ENCODE measurements at regions not wholly inside any gene's neighbourhood (a gene's known extent, or its start where the extent isn't known, plus 50 kb on each side); places are given as distances from the start of the nearest gene placed in this dataset.

DNA sequence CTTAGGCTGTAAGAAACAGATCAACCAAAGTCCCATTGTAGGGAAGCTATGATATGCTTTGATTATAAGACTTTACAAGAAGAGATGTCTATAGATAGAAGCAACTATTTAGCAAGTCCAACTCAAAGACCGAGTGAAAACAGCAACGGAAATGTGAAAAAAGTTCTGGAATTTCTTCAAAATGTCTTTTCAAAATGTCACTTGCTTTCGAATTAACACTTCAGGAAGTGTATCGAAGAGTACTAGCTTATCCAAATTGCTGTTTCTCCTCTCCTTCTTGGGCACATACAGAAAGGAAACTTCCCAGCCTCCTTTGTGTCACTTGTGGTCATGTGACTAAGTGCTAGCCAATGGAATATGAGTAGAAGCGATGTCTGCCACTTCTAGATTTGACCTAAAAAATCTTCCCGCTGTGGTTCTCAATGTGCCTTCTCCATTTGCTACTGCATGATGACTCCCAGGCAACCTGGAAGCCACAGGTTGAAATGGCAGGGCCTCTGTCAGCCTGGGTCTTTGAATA lies 89.9 kb downstream of the TSEN15 start:
- no peak for DNase-seq

DNA sequence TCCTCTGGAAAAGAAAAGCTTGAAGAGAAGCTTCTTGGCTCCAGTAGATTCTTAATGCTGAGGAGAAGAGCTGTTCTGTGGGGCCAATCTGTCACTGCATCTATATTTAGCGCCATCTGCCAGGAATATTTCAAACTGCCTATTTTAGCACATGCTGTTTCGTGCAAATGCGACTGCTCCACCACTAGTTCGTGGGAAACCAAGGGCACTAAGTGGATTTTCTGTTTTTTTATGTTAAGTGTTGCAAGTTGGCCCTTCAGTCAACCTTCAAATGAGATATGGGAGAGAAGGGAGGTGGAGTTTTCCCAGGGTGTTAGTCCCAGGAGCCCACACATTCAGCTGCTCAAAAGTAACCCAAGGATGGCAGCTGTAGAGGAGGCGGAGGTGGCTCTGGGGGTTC lies 91.9 kb downstream of the TSEN15 start:
- no peak for DNase-seq

DNA sequence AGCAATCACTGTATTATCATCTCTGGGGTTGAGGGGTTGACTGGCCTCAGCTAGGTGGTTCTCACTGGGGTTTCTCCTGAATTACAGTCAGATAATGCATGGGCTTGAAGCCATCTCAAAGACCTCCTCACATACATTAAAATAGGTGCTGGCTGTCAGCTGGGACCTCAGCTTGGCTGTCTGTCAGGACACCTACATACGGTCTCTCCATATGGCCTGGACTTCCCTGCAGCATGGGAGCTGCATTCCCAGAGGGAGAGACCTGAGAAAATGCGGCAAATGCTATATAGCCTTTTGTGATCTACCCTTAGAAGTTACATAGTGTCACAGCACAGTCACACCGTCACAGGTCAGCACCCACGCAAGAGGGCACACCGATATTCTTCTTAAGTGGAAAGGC lies 93.6 kb downstream of the TSEN15 start:
- DNase-seq = no peak

DNA sequence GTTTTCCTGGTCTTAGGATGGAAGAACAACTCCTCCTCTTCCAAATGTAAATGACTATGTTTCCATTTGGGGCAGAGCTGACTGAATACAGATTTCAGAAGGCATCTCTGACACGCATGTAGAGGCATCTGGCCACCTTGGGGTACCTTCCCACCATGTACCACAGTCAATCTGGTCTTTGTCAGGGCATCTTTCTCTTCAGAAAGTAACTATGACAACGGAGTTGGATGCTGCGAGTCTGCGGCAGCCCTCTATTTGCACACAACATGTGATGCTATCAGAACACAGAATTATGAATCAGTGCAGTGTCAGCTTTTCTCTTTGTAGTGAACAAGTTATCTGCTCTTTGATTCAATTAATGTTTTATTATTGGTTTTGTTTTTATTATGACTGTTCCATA lies 94.7 kb downstream of the TSEN15 start:
- DNase-seq = no peak

DNA sequence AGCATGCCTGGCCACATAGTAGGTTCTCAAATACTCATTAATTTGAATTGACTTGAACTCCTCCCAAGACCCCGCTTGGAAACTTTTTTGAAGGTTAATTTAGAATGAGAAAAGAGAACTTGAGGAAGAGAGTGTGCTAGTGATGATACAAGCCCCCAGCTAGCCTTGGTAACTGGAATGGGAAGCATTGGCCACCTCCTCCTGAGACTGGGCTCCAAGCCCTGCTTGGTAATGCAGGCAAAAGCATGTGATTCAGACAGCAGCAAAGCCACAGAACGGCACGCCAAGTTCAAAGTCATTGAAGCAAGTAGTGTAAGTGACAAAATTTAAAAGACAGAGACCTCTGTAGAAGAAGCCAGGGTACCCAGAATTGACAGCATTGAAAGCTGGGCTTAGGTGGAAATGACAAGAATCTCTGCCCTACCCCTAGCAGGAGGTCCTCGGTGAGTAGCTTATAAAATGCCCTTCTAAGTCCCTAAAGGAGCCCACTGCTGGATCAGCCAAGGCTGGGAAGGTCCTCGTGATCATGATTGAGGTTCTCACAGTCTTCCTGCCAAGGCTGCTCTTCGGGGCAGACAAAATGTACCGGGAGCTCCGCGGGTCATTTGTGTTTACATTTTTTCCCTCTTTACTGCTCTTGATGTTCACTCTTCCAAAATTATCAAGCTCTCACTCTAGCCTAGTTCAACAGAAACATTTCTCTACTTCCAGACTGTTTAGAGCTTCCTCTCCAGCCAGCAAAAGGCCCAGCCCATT lies 99.4 kb downstream of the TSEN15 start:
- no peak for DNase-seq

DNA sequence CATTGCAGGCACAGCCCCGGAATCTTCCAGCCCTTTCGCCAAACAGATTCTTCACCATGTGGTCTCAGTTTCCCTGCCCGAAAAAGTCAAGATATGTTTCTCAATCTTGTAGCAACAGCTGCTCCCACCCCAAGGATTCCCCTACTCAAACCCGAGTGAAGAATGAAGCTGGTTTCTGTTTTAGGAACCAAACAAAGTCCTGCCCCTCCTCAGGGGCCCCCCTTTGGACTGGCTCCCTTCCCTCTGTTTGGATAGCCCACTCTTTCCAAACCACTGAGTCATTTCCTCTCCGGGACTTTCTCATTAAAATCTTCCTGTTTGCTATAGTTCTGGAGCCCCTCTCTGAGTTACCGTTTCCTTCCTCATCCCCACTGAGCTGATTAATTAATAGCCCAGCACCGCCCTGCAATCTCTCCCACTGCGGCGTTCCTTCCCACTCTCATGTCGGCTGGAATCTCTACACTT lies 100.9 kb downstream of the TSEN15 start:
- DNase-seq = no peak

DNA sequence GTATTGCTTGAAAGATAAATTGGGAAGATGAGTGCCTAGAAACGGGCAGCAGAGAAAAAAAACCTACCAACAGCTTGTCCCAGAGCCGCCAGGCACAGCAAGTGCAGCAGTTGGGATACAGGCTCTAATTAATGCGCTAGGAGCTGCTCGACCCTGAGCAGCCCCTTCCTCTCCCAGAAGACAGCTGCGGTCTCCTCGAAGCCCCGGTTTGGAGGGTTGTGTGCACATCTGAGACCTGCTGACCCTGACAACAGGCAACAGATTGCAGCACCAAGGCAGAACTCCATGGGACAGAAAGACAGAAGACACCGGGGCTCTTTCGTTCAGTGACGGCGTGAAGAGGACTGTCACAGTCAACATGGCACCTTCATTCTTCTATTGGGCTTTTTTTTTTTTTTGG lies 101.4 kb downstream of the TSEN15 start:
- no peak for DNase-seq

DNA sequence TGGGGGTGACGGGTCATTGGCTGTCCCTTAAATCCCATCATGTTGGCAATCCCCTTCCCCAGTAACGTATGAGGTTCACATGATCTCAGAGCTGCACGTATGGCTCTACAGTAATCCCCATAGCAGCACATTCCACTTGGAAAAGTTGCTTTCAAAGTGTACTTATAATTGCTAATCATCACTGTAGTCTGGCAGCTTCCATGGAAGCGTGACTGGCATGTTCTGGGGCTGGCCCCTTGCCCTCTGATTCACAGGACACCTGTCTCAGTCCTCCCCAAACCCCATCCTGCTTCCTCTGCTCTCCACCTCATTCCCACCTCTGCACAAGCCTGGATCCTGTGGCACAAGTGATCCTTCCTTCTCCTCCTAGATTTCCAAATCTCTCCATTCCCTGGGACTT lies 102.2 kb downstream of the TSEN15 start:
- DNase-seq = no peak

DNA sequence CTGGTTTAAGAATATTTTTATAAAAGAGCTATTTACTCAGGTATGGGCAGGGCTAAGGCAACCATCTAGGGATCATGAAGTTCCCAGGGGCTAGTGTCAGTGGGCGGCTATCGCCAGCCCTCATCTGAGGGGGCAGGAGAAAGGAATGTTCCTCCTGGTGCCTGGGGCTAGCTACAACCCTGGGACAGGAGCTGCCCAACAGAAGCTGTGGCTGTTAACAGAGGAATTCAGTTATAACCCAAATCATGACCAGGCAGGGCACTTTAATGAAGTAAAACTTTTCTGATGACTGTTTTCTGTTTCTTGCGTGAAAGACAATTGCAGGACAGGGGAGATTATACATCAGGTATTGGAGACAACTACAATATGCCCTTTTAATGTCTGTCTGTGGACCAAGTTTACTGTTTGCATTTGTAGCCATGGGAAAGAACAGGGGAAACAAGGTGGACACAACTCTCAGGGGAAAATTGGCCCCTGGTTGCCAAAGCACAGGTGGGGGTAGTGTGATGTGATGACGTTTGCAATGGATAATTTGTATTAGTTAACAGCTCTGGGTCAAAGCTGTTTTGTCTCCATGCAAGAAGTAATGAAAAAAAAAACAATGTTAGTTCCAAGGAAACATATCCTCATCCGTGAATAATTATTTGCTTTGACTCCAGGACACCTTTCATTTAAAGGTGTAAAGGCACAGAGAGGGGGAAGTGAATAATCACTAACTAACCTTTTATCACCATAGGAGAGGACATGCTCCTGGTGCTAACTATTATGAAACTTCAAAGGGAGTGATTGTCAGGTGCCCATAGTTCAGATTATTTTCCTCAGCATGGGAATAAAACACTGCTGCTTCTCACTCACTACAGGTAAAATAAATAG lies 105.2 kb downstream of the TSEN15 start:
- no peak for DNase-seq

DNA sequence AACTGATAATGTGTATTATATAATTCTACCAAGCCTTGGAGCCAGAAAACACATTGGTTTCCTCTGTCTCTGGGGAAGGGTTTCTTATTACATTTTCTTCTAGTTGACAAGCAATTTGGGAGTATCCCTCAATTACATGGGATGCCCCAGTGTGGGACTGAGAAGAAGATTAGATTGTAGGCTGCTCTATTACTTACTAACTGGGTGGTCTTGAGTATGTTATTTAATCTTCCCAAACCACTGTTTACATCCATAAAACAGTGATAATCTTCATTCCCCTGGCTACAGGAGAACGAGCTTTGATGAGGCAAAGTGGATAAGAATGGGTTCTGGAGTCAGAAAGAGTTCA lies 105.8 kb downstream of the TSEN15 start:
- DNase-seq = no peak

DNA sequence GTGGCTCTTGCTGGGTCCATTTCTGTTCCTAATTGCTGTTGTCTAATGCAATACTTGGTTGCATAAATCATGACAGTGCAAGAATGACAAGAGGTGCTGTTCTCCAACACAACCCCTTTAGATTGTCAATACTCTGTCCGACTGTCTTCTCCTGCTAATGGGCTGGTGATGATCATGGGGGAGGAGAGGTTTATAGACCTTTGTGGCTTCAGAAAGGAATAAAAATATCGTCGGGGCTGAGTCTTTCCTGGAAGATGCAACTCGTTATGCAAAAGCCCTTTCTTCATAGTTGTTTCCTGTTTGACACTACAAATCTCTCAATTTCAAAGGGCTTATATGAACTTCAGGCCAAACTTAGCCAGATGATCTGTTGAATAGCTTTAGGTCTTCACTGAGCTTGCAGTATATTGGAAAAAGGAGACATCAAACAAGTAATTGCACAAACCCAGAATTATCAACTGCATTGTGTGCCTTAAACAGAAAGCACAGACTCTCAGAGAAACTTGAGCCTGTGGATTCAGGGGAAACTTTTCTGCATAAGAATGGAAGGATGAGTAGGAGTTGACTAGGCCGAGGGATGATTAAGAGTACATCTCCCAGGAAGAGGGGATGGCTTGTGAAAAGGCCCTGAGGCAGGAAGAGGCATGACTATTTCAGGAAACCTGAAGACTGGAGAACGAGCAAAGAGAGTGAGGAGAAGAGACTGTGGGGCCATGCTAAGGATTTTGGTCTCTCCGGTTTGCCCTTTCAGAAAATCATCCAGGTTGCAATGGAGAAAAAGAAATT lies 107.6 kb downstream of the TSEN15 start:
- DNase-seq = no peak

DNA sequence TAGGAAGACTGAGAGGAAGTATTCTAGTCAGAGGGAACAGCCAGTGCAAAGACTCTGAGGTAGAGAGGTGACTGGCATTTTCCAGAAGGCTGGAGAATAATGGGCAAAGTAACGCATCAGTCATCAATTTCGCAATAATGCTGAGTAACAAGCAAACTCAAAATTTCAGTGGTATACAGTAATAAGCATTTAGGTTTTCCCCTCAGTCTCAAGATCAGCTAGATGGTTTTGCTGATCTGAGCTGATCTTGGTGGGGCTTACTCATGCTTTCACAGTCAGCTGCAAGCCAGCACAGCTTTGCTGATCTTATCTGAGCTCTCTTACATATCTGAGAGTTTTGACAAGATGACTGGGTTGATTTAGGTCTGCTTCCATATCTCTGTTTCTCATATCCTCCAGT lies 108.7 kb downstream of the TSEN15 start:
- DNase-seq = no peak

DNA sequence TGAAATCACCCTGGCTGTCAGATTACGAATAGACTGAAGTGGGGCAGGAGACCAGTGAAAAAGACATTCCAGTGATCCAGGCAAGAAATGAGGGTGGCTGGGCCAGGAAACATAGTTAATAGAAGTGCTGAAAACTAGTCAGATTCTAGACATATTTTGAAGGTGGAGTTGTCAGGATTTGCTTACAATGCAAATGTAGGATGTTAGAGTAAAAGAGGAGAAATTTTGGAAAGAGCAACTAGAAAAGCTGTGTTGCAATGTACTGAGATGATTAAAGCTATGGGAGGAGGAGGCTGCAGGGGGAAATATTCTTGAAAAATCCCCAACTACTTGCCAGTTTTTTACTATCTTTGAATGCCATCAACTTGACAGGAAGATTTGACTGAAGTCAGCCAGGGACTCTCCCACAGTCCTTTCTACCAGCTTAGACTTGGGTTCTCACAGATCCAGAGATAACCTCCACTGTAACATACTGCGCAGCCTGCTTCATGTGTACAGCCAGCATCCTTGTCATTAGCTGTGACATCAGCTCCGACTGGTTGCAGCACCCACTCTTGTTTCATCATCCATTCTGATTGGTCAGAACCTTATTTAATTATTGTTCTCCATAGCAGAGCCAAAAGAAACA lies 109.7 kb downstream of the TSEN15 start:
- DNase-seq = no peak

DNA sequence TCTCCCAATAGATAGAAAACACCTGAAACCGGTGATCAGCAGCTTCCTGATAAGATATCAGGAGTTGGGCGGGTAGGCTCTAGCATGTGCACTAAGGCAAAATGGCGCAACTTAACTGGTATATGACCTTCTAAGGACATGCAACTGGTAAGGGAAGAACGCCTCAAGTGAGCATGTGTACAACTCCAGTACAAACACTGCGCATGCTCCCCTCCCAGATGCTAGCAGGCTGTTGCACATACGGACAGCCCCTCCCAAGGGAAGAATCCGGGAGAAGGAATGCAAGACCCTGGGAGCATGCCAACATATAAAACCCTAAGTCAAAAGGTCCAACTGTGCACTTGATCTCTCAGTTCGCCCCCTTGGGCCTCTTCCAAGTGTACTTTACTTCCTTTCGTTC lies 110.8 kb downstream of the TSEN15 start:
- DNase-seq = no peak

DNA sequence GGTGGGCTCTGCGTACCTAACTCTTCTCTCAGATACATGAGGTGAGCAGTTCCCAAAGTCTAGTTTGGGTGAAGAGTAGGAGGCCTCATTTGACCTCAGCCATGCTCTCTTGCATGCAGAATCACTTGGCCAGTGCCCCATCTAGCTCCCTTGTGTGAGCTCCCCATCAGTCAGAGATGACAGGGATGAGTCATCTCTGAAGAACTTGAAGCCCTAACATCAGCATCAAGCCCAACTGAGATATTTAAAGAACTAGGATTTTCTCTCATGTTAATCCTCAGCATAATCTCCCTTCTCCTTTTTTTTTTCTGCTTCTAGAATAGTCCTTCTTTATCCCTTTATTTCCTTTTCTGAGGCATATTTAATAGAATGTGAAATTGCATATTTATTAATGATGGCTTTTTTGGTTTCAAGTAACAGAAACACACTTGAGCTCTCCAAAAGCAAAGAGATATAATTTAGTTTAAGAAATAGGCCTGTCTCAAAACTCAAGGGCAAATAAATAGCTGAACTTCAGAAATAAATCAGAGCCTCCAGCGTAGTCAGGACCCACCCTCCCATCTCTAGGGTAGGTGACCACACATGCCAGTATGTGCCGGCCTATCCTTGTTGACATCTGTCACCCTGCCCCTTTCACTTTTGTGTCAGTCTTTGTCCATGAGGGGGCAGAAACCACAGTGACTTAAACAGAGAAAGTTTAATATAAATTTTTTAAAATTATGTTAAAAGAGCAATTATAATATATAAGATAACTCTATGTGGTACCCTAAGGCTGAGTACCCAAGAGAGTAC lies 112.3 kb downstream of the TSEN15 start:
- DNase-seq = no peak

DNA sequence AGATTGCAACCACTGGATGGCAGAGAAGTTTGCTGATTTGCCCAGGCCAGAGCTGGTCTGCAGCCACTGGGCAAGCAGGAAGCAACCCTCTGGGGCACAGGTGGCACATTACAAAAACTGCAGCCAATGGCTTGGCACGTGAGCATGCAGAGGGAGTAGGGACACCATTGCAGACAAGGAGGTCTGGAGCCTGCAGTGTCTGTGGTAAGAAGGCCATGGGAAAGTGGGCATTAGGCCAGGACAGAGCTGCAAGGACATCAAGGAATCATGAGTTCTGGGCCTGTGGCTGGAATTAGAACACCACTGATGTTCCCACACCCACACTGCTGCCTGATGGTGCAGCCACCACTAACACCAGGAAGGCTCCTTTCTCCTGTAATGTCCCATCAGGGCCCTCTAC lies 113.0 kb downstream of the TSEN15 start:
- DNase-seq = no peak

DNA sequence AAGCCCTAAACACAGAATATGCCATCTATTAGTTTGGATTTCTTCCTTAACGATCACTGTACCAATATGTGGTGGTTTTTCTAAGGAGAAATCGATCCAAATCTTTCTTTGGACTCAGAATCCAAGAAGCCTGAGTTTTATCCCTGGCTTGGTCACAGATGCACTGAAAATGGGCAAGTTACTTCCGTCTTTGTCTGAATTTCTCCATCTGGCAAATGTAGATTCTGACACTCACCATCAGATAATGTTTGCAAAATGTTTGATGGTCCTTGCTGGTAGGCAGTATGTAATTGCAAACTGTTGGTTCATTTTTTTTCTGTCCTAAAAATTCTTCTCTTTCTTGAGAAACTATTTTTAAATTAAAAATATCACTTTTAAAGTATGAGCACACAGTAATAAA lies 115.0 kb downstream of the TSEN15 start:
- DNase-seq = no peak

DNA sequence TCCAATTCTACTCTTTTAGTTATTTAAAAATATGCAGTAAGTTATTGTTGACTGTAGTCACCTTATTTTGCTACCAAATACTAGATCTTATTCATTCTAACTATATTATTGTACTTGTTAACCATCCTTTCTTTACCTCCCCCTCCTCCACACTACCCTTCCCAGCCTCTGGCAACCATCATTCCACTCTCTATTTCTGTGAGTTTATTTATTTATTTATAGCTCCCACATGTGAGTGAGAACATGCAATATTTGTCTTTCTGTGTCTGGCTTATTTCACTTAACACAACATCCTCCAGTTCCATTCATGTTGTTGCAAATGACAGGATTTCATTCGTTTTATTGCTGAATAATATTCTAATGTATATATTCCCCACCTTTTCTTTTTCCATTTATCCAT lies 115.8 kb downstream of the TSEN15 start:
- DNase-seq = no peak

DNA sequence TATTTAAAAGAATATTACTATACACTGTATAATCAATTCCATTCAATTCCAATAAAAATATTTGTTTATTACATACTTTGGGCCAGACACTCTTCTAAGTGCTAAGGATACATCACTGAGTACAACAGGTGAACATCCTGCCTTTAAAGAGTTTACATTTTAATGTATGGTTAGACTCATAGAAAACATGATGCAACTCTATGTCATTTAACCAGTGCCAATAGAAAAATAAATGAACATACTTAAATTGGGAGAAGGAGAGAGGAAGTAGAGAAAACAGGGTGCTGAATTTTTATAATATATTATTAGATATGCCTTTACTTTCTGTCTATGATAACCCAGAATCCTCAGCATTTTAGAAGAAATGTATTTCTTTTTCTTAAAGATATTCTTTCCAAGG lies 119.2 kb downstream of the TSEN15 start:
- no peak for DNase-seq

DNA sequence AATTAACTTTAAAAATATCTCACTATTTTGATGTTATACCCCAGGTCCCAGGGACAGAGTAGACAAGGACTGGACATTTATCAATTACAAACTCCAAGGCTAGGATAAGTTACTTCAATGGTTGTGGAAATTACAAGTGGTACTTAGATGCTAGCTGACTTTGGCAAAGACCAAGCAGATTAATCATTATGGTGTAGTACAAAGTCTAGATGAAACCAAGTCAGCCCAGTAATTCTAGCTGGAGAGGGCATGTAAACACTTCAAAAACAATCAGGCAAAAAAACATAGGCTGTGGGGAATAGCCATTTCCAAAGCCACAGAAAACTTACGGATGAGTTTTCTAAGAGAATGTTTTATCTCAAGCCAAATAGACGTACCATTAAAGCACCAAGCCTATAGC lies 124.5 kb downstream of the TSEN15 start:
- no peak for DNase-seq

DNA sequence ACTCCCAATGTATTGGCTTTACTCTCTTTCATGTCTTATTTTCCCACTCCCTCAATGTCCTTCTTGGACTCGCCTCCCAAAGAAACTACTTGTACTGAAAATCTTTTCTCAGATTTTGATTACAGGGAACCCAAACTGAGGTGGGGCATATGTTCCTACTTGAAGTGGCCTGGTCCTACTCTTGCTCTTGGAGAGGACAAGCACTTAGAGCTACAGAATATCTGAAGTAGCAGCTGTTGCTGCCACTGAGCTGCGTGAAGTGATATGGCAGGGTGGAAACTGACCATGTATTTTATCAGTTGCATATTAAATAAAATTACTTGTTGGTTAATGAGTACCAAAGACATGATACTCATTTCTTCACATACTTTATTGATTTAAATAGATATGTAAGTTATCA lies 129.5 kb downstream of the TSEN15 start:
- DNase-seq = no peak

DNA sequence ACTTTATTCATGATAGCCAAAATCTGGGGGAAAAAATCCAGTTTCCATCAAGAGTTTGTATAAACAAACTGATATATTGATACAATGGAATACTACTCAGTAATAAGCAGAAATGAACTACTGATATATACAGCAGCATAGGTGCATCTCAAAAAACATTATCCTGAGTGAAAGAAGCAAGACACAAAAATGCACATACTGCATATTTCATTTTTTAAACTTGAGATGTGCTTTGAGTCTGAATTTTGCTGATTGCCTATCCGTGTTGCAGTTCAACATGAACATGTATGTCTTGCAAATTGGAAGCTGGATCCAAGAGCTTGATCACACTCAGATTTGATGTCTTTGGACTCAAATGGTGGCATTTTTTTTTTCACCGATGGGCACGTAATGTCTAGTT lies 132.4 kb downstream of the TSEN15 start:
- no peak for DNase-seq

All from CD4-positive, alpha-beta T cell treated with Interleukin-6 for 4 hours (primary cell).